GM13976 (cell line): ENCODE measurements at regions not wholly inside any gene's neighbourhood (a gene's known extent, or its start where the extent isn't known, plus 50 kb on each side); places are given as distances from the start of the nearest gene placed in this dataset.
"Not testable (repeated sequence)": the region's sequence is repeated elsewhere in the genome, so short reads cannot be mapped to it uniquely, and the experiment has no call there.

Source experiments
- DNase-seq: peaks from one replicate; pipeline ENCODE4 v3.0.0; 2012; ENCODE audit warnings: low spot score
- in situ Hi-C: fragments of 300-500 bp; cut with MboI; formaldehyde crosslinking; loops from one replicate; pipeline ENCODE4 v1.12.0; 2022; ENCODE audit warnings: low sequenced_read_pairs, mixed read lengths, inconsistent platforms; ENCODE audit not compliant: unreplicated experiment
- TF ChIP-seq, protein P1 (sequence below): IDR thresholded peaks from 2 replicates; pipeline ENCODE4 v1.5.1; 2012; ENCODE audit warnings: borderline replicate concordance, mild to moderate bottlenecking; ENCODE audit not compliant: insufficient read depth; ENCODE audit errors: extremely low read depth, missing control alignments, control extremely low read depth

- no peak for DNase-seq
- TF ChIP-seq, protein P1, sequence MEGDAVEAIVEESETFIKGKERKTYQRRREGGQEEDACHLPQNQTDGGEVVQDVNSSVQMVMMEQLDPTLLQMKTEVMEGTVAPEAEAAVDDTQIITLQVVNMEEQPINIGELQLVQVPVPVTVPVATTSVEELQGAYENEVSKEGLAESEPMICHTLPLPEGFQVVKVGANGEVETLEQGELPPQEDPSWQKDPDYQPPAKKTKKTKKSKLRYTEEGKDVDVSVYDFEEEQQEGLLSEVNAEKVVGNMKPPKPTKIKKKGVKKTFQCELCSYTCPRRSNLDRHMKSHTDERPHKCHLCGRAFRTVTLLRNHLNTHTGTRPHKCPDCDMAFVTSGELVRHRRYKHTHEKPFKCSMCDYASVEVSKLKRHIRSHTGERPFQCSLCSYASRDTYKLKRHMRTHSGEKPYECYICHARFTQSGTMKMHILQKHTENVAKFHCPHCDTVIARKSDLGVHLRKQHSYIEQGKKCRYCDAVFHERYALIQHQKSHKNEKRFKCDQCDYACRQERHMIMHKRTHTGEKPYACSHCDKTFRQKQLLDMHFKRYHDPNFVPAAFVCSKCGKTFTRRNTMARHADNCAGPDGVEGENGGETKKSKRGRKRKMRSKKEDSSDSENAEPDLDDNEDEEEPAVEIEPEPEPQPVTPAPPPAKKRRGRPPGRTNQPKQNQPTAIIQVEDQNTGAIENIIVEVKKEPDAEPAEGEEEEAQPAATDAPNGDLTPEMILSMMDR, result no peak
- in situ Hi-C loops, result no loop called here
Observed at GRCh38 chr18:68179811-68180210, 535.1 kb downstream of the TMX3 start.

- no peak for DNase-seq
- in situ Hi-C loops, result no loop called here
- TF ChIP-seq, protein P1, result no peak
Observed at GRCh38 chr18:68178921-68179320, 536.0 kb downstream of the TMX3 start.

DNA sequence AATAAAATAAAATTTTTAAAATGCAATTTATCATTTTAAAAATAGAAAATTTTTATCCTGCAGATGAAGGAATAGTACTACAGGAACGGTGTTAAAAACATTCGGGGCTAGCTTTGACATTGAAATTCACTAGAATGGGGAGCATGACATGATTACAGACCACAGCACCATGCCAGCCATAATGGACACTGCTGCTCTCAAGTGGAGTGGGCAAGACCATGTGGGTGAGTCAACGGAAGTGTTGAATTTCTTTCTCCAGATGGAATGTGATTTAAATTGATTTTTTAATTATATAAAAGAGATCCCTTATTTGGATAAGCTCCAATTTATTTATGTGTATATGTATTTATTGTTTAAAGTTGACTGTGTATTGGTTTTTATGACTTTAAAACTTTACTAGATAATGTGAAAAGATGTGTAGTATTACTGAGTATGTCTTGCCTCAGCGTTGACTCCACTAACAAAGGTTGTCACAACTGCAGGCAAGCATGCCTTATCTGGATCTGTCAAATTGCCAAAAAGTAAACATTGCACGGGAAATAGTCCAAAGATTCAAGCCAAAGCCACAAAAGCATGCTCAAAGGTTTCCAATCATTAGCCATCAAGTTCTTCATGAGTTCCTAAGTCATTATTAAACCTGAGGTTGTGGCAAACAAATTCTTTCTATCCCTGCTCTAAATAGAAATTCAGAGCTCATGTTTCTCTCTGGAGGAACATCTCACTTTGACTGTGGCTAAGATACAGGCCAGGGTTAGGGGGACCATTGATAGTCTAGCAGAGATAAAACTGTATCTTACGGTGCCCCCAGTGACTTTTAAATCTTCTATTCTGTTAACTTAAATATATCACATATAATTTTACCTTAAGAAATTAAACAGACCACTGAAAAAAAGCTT, 536.9 kb downstream of the TMX3 start:
- TF ChIP-seq, protein P1, result no peak
- DNase-seq, result no peak
- in situ Hi-C loops, result no loop called here

DNA sequence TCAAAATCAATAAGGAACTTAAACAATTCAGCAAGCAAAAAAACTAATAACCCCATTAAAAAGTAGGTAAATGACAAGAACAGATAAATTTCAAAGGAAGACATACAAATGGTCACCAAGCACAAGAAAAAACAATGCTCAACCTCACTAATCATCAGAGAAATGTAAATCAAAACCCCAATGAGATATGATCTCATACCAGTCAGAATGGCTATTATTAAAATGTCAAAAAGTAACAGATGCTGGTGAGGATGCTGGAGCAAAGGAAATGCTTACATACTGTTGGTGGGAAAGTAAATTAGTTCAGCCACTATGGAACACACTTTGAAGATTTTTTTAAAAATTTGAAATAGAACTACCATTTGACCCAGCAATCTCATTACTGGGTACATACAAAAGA, 538.0 kb downstream of the TMX3 start:
- in situ Hi-C loops, result no loop called here
- DNase-seq, result no peak

DNA sequence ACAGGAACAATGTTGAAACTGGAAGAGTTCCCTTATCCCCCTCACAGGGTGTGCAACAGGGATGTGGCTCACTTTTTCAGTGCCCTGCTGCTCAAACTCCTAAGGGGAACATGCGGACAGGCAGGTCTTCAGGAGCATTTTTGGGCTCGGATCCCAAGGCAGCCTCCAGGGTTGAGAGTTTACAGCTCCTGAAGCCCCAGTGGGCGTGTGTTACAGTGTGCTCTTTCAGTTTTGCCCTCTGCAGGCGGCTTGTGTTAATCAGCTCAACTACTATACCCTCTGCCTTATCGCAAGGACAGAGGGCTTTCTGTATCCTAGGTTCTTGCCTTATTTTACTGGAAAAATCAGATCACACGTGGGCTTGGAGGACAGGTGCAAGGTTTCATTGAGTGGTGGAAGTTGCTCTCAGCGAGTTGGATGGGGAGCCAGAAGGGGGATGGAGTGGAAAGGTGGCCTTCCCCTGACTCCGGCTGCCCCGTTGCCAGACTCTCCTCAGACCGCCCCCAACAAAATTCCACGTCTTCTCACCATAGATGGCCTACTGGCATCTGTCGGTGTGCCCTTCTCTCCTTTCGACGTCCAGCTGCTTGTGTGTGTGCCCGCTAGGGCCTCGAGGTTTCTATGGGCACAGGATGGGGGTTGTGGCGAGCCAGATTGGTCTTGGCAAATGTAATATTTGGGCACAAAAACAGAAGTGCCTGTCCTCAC, 541.9 kb downstream of the TMX3 start:
- DNase-seq, result no peak
- TF ChIP-seq, protein P1, result no peak
- in situ Hi-C loops, result no loop called here

More for the DNA sequence above, 538.0 kb downstream of the TMX3 start:
- TF ChIP-seq, protein P1, result no peak

DNA sequence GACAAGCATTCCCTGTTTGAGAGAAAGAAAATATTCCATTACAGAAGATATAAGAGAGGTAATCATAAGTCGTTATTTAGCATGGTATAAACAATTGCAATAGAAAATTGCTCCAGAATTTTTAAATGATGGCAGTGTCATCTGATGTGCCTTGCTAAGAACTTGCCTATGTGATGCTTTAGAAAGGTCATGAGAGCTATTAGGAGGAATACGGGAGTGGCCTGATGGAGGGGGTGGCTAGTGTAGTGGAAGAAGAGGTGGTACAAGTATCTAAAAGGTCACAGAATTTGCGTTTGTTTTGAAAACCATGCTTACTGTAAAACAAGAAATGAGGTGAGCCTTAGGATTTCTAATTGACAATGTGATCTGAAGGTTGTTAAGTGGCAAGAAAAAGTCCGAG, 550.0 kb downstream of the TMX3 start:
- TF ChIP-seq, protein P1, result no peak
- in situ Hi-C loops, result no loop called here
- no peak for DNase-seq

DNA sequence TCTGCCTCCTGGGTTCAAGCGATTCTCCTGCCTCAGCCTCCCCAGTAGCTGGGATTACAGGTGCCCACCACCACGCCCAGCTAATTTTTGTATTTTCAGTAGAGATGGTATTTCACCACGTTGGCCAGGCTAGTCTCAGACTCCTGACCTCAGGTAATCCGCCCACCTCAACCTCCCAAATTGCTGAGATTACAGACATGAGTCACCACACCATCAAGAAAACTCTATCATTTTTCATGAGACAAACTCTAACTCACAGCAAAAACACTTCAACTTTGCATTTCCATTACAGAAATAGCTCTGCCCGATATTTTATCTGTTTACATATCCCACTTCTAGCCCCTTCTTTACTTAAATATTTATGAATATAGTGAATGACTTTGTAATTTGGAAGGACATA, 561.1 kb downstream of the TMX3 start:
- DNase-seq, in situ Hi-C loops: not testable (repeated sequence)
